ENCODE measurements at regions not wholly inside any gene's neighbourhood (a gene's known extent, or its start where the extent isn't known, plus 50 kb on each side); places are given as distances from the start of the nearest gene placed in this dataset.

DNA sequence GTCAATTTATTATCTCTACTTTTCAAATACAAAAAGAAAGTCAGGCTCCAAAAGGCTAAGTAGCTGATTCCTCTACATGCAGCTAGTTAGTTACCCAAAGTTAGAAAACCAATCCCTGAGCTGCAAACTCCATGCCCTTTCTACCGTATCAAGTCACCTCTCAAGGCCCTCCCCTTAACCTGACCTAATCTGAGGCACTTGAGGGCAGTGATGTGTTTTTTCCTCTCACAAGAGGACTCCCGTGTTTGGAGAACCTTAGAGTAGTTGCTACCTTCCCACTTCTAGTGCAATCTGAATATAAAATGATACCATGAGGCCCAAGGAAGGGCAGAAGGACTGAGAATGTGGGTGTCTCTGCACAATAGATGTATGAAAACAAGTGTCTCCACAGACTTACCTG lies 907.9 kb upstream of the CELF4 start:
- no peak for DNase-seq (ENCODE audit: low spot score)

DNA sequence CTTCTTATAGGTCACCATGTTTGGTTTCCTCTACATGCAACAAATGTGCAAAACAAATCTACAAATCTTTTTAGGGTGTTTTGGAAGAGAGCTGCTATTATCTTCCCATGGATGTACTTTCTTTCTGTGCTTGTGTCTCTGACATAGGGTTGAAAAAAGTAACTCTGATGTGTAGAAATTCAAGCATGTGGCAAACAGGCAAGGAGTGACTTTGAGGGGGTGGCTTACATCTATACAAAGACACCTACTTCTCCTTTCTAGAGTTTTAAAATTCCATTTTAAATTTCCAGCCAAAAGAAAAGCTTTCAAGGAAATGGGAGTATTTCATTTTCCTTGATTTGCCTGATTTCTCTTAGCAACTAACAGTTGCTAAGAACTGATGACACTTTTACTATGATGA lies 904.8 kb upstream of the CELF4 start:
- no peak for DNase-seq (ENCODE audit: low spot score)

DNA sequence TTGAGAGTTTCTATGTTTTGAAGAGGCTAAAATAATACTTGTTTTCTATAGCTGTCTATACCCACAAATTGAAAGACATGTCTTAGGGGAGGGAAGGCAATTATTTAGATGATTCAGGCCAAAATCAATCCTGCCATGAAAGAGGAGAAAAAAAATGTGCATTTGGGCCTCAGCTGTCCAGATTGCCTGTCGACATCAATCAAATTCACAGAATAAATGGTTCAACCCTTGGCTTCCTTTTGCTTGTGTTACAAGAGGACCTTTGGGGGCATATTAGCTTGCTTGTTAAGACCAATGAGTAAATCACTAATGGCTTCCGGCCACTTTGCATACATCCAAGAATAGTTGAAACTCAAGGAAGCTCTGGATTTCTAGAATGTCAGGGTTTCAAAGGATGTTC lies 900.8 kb upstream of the CELF4 start:
- DNase-seq (ENCODE audit: low spot score) = no peak

DNA sequence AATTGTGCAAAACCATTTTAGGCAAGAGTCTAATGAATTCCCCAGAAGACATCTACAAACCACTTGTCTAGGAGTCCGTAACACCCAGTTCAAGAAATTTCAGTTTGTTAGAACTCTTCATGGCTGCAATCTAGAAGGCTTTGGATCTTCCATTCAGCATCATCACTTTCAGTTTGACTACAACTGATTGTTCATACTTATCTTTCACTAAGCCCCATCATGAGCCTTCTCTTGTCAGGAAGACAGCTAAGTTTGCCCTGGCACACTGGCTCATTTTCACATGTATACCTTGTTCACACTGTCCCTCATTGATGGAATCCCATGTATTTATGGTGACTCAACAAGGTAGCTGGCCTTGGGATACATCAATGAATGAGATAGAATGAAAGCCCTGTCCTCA lies 898.4 kb upstream of the CELF4 start:
- DNase-seq (ENCODE audit: low spot score) = no peak

DNA sequence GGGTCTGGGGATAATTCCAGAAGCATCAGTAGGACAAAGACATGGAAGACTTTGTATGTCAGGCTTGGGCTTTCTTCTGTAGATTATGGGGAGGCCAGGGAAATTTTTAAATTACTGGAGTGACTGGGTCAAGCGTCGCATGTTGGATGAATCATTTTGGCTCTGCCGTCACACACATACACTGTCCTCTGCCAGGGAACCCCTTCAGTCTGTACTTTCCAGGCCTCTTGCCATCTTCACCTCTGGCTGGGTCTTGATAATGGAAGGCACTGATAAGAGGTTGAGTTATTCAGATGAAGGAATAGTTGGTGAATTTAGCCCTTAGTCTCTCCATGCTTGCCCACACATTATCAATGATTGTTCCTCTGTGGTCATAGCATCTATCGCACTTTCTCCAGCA lies 895.1 kb upstream of the CELF4 start:
- no peak for DNase-seq (ENCODE audit: low spot score)

DNA sequence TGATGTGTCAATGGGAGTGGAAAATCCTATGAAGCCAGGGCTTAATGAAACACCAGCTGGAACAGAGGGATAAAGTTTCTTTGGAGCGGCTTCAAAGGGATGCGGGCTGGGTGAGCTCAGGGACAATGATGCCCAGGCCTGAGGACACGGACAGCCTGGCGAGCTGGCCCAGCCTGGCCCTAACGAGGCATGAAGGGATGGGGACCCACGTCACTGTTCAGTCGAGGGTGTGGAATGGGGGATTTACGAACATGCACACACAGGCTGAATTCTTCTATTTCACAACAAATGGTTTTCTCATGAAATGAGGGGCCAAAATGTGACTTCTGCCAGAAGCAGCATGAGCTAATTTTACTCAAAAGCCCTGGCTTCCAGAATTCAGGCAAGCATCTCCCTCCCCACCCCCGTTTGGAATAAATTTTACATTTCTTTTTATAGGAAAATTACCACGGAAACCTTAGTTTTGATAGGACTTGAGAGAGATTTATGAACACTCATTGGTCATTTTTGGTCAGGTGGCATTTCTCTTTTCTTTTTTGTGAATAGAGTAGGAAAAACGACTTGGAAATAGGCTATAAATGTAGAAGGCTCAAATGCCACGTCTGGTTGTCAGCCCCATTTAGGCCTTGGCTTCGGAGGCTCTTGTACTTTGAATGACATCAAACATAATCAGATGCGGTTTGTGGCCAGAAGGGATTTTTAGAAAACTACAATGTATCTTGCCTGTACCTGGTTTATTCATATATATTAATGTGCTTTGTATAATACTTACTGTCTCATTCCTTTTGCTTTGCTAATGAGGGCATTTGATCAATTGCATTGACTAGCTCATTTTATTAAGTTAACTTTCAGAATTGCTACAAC lies 893.8 kb upstream of the CELF4 start:
- no peak for DNase-seq (ENCODE audit: low spot score)

DNA sequence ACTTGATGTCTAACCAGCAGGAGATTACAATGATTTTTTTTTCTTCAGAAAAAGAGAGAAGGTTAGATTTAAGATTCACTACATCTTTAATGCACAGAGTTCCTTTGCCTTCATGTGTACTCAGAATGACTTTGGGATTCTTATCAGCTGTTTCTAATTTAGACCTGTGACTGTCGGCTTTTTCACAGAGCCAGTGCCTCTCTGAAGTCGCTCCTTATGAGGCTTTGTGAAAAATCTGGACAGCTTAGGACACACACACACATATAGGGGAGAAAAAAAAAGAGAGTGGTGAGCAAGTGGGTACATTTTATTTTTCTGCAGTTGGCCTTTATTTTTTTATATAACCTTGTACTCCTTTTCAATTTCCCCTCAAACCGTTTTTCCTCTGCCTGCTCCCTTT lies 893.1 kb upstream of the CELF4 start:
- DNase-seq (ENCODE audit: low spot score) = no peak

DNA sequence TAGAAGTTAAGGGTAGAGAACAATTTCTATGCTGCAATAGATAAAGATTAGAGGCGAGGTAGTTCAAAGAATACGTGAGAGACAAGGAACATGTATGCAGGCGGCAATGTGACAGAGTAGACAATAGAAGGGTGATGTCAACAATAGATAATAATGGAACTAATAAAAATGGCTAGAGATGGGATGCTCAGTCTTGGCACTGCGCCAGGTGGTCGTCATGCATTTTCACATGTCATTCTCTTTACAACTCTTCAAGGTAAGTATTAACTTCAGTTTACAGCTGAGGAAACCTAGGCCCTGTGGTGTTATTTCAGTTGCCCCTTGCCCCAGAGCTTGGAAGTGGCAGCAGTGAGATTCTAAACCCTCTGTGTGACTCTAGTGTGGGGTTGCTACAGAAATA lies 890.7 kb upstream of the CELF4 start:
- DNase-seq (ENCODE audit: low spot score) = no peak

DNA sequence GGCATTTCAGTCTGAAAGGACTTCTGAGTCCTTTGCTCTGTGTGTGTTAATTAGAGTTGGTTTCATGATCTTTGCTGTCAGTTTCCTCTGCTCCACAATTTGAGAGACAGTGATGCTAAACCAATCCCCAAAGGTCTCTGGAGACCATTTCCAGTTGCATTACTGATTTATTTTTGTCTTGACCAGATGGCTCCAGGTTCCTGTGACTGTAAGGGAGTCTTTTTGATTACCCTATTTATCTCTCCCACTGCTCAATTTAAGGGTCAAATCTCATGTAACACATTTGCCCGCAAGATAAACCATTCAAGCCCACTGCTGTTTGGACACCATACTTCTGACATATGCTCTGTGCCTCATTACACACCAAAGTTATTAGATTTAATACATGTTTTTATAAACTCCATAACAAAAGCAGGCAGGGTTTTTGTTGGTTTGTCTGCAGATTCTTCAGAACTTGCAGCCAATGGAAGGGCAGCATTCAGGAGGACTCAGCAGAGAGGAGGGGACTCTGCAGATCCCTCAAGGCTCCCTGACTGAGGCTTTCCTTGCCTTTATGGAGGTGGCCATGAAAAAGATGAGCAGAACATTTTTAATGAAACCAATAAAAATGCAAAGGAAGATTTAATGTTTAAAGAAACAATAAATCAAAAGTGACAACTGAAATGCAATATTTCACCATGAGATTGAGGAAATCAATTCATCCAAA lies 889.3 kb upstream of the CELF4 start:
- DNase-seq (ENCODE audit: low spot score) = no peak

DNA sequence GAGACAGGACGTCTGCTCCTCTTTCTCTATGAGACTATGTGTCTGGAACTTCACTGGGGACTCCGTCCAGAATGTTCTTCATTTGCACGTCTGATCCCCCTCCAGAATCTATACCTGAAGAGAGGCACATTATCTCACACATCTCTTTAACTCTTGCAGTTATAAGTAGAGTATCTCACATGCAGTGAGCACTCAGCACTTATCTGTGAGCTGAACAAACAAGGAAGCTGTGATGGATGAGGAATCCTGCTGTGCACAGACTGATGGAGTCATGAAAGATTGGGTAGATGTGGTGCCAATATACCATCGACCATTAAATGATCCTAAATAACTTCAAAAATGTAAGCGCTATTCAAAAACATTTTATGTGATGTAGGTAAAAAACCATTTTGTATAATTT lies 888.3 kb upstream of the CELF4 start:
- no peak for DNase-seq (ENCODE audit: low spot score)

DNA sequence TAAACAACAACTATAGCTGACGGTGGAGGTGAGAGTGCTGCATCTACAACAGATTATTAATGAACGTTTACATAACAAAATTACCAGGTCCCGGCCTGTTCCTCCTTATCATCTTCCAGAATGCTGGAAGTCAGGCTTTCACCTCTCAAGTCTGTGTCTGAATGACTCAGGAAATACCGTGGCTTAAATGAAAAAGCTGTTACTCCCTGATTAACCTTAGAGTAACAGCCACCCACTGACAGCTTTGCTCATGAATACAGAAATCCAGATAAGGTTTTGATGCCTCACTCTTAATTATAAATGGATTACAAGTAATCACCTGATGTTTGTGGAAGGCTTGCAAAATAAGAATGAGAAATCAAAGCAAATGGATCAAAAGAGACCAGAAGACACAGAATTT lies 885.3 kb upstream of the CELF4 start:
- no peak for DNase-seq (ENCODE audit: low spot score)

DNA sequence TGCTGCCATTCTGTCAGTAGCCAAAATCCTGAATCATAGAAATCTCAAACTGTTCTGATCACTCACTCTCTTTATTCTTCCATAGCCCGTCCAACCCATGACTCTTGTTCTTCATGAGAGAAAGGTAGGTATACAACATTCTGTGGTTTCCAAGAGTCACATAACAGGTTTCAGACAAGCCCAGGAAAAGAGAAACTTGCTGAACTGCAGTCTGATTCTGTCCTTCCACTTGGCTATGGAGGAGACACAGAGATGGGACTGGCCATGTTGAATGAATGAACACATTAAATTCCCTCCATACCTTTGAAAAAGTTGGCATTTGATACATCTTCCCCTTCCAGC lies 880.2 kb upstream of the CELF4 start:
- DNase-seq (ENCODE audit: low spot score) = no peak

DNA sequence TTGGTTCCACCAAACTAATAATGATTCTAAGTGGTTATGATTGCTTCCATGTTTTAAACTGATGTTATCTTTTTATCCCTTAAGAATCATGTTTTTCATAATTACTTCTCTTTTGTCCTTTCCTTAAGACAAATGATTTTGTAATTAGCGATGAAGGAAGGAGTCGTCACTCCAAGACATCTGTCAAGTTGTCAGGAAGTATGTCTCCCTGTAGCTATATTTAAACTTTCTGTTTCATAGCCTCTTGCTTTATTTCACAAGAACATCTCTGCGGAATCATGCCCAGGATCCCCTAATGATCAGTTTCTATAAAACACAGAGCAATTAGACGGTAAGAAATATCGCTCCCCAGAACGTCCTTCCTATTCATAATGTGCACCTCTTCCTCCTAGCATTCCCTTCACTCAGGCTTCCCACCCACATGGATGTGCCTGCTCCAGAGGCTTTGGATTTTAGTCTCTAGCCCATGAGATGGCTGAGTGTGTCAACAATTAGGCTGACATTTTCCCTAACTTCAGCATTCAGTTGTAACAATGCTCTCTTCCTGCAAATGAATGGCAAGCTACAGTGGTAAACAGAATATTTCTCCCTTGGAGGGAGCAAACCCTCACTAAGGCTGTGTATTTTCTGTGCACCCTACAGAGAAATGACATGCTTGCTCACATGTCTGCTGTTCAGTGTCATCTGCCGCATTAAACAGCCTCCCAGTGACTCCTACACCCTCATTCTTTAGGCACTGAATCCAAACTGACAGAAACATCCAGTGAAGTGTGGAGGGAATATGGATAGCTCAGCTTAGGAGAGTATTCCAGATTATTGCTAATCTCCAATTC lies 879.6 kb upstream of the CELF4 start:
- no peak for DNase-seq (ENCODE audit: low spot score)

DNA sequence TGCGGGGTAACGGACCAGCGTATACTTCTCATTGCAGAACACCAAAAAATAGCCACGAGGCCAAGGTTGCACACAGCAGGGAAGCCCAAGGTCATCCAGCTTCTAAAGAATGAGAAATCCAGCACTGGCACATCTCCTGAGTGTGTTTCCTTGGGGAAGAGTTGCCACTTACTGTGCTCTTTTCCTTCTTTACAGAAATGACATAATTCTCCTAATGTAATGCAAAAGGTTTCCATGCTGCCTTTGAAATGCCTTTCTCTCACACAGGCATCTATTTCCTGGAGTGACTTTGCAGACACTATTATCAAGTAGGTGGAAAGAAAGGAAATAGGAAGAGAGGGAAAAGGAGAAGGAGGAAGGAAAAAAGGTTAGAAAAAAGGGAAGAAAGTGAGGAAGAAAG lies 862.1 kb upstream of the CELF4 start:
- no peak for DNase-seq (ENCODE audit: low spot score)

DNA sequence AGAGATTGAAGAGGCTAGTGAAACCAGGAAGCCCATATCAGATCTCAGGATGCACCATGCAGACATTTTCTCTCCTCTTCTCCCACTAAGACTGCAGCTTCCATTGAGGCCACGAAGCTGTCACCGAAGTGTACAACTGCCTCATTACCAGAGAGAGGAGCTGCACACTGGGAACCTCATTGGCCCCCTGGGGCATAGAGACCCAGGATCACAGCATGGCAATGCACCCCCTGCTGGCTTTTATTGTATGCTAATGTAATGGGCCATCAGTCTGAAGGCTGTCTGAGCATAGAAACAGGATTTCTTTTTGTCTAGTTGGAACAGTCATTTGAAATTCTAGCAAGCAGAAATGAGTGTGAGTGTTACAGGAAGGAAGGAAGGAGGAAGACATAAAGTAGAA lies 861.6 kb upstream of the CELF4 start:
- no peak for DNase-seq (ENCODE audit: low spot score)

DNA sequence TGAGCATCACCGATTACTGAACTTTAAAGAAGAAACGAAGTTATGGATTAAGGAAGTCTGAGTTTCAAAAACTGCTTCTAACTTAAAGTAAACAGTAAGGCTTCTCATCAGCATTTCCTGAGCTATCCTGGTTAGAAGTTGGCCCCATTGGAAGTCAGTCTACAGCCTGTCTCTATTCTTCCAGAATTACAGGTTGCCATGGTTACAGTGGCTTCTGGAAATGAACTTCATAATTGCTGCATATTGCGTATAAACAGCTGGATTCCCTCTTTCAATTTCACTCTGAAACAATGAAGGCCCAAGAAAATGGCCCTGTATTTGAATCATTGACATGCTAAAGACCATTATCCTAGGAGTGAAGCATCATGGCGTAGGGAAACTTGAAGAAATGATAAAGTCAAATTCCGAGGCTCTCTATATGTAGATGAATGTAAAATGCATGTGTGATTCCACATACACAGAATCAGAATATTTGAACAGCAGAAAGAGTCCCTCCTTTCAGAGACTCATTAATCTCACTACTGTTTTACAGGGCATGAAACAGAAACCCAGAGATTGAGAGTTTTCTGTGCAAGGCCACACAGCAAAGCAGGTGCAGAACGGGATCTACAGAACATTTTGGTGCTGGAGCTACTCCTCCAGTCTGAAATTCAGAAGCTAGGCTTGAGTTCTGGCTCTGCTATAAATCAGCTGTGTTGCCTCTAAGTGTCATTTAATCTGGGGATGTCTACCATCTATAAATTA lies 856.4 kb upstream of the CELF4 start:
- DNase-seq (ENCODE audit: low spot score) = no peak

DNA sequence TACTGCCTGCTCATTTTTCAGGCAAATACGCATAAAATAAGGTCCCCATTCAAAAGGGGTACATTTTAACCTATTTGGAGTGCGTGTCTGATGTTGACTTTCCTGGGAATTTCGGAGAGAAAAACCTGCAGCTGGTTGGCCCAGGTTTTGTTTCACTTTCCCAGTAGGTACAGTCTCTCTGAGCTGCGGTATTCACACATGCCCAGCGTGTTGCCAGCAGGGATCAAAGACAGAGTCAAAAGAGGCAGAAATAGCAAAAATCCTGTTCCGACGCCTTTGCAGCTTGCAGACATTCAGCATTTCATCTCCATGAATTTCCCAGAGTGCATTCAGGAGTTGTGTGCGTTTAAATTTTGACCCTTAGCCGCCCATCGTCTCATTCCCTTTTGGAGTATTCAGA lies 855.4 kb upstream of the CELF4 start:
- no peak for DNase-seq (ENCODE audit: low spot score)

DNA sequence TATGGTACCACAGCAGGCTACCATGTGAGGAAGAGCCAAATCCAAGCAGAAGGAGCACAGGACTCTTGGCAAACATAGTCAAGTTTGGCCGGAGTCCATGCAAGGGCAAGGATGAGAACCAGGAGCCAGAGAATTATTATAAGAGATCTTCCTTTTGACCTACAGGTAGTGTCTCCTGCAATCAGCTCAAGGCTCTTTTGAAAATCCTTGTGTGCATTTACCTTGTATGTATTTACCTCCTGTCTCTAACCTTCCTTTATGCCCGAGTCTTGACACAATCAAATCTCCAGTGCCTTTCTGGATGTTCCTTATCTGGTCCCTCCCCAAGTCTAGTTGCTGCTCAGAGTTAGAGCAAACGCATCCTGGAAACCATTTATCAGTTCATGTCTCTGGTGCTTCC lies 855.0 kb upstream of the CELF4 start:
- DNase-seq (ENCODE audit: low spot score) = no peak

DNA sequence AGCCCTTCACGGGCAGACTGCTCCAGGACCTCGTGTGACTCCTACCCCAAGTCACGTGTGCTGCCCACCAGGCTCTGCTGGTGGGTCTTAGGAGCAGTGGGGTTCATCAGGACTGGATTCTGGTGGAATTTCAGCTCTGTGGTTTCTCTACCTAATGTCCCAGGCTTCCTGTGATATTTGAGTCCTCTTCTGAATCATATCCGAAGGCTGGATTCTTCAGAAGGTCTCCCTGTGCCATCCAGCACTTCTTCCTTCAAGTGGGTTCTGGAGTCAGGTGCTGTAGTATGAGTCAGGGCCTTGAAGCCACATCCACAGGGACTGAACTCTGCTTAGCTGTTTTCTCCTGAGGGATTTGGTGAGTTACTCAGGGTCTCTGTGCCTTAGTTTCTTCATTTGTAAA lies 850.2 kb upstream of the CELF4 start:
- no peak for DNase-seq (ENCODE audit: low spot score)

DNA sequence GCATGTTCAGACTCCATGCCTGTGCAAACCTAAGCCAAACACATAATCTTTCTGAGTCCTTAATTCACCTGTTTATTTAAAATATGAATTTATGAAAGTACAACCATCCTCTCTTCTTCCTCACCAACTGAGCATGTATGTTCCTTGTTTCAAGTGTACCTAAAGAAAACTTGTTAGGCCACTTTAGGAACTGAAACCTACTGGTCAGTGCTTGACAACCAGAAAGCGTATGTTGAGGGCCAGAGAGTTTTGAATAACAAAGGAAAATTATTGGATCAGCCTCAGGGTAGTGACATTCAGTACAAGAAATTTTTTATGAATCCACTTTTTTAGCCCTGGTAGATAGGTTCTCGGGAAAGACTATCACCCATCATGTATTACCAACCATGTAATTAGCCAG lies 847.6 kb upstream of the CELF4 start:
- no peak for DNase-seq (ENCODE audit: low spot score)

DNA sequence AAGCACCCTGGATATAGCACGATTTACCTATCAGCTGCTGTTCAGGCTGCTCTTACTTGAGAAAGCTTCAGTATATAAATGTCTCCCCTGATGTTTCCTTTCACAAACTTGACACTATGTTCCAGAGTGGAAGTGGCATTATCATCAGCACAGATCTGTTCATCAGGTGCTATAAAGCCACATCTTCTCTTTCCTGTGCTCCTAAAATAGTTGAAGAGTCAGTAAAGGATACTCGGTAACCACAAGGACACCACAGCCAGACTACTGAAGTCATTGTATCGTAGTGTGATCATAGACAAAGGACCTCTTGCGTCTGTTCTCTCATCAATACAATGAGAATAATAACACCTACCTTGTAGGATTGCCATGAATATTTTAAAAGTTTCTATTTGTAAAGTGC lies 841.0 kb upstream of the CELF4 start:
- no peak for DNase-seq (ENCODE audit: low spot score)

DNA sequence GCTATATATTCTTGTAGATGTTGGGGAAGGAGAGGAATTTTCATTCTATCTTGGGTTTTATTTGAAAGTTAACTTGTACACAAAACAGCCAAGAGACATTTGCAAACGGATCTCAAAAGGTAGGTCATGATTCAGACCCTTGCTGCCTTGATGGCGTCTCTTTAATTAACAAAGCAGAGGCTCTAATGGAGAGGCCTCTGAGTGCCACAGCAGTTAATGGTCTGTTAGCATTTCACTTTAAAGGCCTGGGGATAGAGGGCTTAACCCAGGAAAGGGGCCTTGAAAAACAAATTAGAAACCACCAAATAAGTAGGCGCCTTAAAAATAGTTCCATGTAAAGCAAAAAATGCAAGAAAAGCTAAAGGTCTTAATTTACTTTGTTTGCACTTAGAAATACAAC lies 836.9 kb upstream of the CELF4 start:
- DNase-seq (ENCODE audit: low spot score) = no peak

All from HuH-7.5 (cell line).